ENCODE measurements at regions not wholly inside any gene's neighbourhood (a gene's known extent, or its start where the extent isn't known, plus 50 kb on each side); places are given as distances from the start of the nearest gene placed in this dataset.

DNA sequence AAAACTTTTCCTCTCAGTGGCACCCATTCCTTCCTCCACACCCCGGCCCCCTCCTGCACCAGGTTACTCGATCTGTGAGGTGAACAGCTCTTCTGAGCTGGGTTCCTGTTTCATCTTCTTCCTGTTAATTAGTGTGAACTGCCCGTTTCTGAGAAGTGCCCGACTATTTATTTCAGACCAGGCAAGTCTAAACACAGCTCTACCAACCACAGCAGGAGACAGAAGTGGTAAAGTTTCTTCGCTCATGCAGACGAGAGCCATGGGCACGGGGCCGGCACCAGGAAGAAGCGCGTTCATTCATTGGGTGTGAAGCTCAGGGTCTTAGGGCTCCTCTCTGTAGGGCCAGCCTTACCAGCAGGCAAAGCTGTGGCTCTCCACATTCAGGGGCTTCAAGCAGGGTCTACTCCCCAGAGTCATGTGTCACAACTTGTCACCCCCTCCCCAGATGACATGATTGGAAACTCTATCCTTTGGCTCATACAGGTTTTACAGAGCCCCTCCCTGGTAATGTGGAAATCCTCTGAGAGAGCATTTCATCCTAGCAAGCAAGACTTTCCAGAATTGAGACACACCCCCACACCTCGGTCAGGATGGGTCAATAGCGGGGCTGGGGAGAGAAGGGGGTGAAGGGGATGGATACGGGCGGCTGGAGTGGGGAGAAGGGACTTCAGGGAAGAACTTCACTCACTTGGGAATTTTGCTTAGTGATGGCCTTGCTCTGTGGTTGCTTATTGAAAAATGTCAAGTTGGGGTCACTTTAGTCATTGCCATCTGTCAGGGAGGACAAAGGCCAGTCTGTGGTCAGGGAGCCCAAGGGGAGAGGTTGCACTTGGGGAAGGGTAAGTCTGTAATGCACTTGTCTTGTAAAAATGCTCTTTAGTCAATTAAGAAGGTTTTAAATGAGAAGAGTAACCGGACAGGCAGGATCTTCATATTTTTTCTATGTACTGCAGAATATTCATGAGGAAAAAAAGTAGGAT is 121.6 kb upstream of the TRIM2 start:
- peaks cover 0 to 4% (median 0%) of the 10 kb centered on the region in 4 donors for H3K9me3 ChIP-seq
- H3K4me3 ChIP-seq = no peak overlapping the region
- no peaks in the 10 kb centered on the region for H3K27me3 ChIP-seq
- peaks cover 0 to 43% (median 20%) of the 10 kb centered on the region in 4 donors for H3K4me1 ChIP-seq
- H3K36me3 ChIP-seq = no peaks in the 10 kb centered on the region
- TF ChIP-seq, protein P1, sequence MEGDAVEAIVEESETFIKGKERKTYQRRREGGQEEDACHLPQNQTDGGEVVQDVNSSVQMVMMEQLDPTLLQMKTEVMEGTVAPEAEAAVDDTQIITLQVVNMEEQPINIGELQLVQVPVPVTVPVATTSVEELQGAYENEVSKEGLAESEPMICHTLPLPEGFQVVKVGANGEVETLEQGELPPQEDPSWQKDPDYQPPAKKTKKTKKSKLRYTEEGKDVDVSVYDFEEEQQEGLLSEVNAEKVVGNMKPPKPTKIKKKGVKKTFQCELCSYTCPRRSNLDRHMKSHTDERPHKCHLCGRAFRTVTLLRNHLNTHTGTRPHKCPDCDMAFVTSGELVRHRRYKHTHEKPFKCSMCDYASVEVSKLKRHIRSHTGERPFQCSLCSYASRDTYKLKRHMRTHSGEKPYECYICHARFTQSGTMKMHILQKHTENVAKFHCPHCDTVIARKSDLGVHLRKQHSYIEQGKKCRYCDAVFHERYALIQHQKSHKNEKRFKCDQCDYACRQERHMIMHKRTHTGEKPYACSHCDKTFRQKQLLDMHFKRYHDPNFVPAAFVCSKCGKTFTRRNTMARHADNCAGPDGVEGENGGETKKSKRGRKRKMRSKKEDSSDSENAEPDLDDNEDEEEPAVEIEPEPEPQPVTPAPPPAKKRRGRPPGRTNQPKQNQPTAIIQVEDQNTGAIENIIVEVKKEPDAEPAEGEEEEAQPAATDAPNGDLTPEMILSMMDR (IDR thresholded peaks at IDR 0.05) = no peak
- peak overlapping the region in 3 of 4 donors; percentile 37 to 76 (median 75) for H3K27ac ChIP-seq
- WGBS, 2 donors = 64 to 69% methylated on average over 15 of the region's 15 CpGs
- DNase-seq (ENCODE audit: low spot score in 2 of 2) = no peak

DNA sequence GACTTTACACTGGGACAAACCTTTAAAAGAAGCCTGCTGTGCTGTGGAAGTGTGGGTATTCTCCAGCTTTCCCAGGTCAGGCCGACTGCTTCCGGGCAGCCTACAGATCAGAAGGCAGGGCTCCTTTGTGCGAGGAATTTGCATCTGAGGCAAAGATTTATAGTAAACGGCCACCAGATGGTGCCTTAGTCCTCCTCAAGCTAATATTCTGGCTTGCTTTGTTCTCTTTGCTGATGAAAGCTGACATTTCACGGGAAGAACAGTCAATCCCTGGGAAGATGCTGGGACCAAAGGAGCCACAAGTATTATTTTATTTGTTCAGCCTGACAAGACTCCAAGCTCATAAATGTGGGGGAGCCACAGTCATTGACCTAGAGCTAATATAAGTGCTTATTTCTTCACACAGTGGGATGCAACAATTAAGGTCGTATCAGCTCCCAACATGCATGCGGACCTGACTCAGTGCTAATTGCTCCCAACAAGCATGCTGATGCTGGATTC is 120.7 kb upstream of the TRIM2 start:
- Histone ChIP-seq H3K36me3 (no peaks in the 10 kb centered on the region), H3K4me1 (peaks cover 0 to 50% (median 27%) of the 10 kb centered on the region in 4 donors), H3K27ac (peak overlapping the region in 3 of 4 donors; percentile 37 to 76 (median 75)), H3K27me3 (no peaks in the 10 kb centered on the region), H3K9me3 (no peaks in the 10 kb centered on the region), H3K4me3 (no peak overlapping the region)
- TF ChIP-seq POLR2A (IDR thresholded peaks at IDR 0.05) = no peak
- TF ChIP-seq, protein P1 (IDR thresholded peaks at IDR 0.05) = peak; percentile 53 to 78 (median 62)
- peak in 1 of 2 donors; percentile 13 for TF ChIP-seq EP300 (IDR thresholded peaks at IDR 0.05)
- WGBS, 2 donors = 15 to 21% methylated on average over 7 of the region's 7 CpGs
- DNase-seq (ENCODE audit: low spot score in 2 of 2) = peak in 1 of 2 donors; percentile 55

DNA sequence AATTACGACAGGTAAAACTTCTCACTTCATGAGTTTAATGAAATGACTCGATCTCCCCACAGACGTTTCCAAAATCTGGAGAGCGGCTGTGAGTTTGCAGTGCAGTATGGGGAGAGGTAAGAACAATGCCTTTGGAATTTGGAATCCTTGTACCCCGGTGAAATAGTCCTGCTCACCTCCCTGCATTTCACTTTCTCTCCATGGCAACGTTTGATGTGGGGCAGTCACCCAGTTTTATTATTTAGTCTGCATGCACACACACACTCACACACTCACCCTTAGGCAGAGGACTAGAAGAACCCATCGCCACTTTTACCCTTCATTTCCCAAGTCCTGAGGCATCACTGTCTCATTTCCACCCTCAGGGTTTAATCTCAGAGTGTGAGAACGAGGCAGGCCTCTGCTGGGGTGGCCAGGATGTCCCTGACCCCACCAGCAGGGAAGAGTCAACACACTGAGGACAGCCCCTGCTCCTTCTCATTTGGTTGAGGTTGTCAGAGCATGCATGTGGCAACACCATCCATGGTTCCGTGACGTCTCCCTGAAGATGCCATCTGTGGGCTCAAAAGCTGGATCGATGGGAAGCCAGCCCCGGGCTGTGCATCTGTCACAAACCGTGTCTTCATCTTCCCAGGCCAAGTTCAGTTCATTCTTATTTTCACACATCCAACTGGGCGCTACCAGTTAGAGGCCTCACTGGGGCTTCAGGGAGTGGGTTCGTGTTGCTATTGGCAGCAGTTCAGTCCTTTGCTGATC is 119.8 kb upstream of the TRIM2 start:
- no peak for DNase-seq (ENCODE audit: low spot score in 2 of 2)
- Histone ChIP-seq H3K27ac (peak overlapping the region in 2 of 4 donors; percentile 33 to 76), H3K4me3 (no peak overlapping the region), H3K36me3 (no peaks in the 10 kb centered on the region), H3K27me3 (no peaks in the 10 kb centered on the region), H3K4me1 (peaks cover 0 to 60% (median 31%) of the 10 kb centered on the region in 4 donors), H3K9me3 (no peaks in the 10 kb centered on the region)
- TF ChIP-seq, protein P1 (IDR thresholded peaks at IDR 0.05) = no peak
- WGBS, 2 donors = 84% methylated on average over 15 of the region's 15 CpGs

DNA sequence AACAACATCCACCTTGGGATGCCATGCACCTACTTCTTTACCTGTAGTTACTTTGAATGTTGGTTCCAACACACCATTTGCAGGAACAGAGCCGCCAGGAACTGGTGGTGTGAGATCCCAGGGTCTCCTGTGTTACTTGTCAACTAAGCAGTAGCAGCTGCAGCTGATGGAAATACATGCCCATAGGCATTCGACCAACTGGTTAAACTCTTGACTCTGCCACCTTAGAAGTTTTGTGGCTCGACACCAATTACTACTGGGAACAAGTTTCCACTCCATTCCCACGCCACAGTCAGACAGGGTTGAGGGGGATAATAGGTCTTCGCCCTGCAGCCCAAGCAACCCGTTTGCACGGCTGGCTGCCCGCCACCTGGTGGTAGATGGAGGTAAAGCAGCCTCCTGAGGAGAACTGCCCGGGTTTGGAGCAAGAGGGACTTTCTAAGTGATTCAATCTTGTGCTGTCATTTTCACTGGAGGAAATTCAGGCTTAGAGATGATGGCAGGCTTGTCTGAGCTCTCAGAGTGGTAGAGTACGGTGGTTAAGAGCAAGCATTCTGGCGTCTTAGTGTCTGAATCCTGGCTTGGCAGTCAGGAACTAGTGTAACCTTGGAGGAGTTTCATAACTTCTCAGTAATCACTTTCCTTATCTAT is 119.1 kb upstream of the TRIM2 start:
- Histone ChIP-seq H3K27me3 (no peaks in the 10 kb centered on the region), H3K9me3 (no peaks in the 10 kb centered on the region), H3K4me3 (no peak overlapping the region), H3K4me1 (peaks cover 0 to 67% (median 34%) of the 10 kb centered on the region in 4 donors), H3K27ac (peak overlapping the region in 2 of 4 donors; percentile 33 to 85), H3K36me3 (no peaks in the 10 kb centered on the region)
- TF ChIP-seq EP300 (IDR thresholded peaks at IDR 0.05) (no peak), POLR2A (IDR thresholded peaks at IDR 0.05) (no peak)
- TF ChIP-seq, protein P1 (IDR thresholded peaks at IDR 0.05) = peak; percentile 88 to 95 (median 92)
- peak; percentile 57 to 83 for DNase-seq (ENCODE audit: low spot score in 2 of 2)
- WGBS, 2 donors = 14% methylated on average over 11 of the region's 11 CpGs

Data from tibial nerve (tissue), 4 donors.